ENCODE measurements at regions not wholly inside any gene's neighbourhood (a gene's known extent, or its start where the extent isn't known, plus 50 kb on each side); places are given as distances from the start of the nearest gene placed in this dataset.

GRCh38 chr20:55745840-55746239 is 259.5 kb downstream of the CBLN4 start:
- H3K4me1 ChIP-seq (ENCODE audit: insufficient read depth) = no peaks in the 10 kb centered on the region
- no peak for ATAC-seq
- H3K79me2 ChIP-seq (replicated peaks; ENCODE audit: insufficient read depth) = no peaks in the 10 kb centered on the region
- H3K9me2 ChIP-seq (ENCODE audit: insufficient read depth) = no peaks in the 10 kb centered on the region
- no peak overlapping the region for H2AFZ ChIP-seq
- Mint-ChIP-seq H3K9me3 (peaks cover 92% of the 10 kb centered on the region), H3K4me1 (no peaks in the 10 kb centered on the region), H3K27me3 (ENCODE audit: insufficient read depth, low read depth, poor library complexity) (no peaks in the 10 kb centered on the region), H3K36me3 (ENCODE audit: low read depth) (peaks cover 28% of the 10 kb centered on the region), H3K27ac (no peak overlapping the region), H3K4me3 (no peak overlapping the region)
- H3K27ac ChIP-seq (ENCODE audit: low read depth) = no peak overlapping the region
- TF ChIP-seq CREB1 (CRISPR knock-in tag; IDR thresholded peaks at IDR 0.05; ENCODE audit: low read depth) = no peak
- TF ChIP-seq JUNB (IDR thresholded peaks at IDR 0.05; ENCODE audit: unreplicated experiment) = no peak
- TF ChIP-seq POLR2AphosphoS5 (IDR thresholded peaks at IDR 0.05; ENCODE audit: low read depth) = no peak
- TF ChIP-seq ZNF114 (CRISPR knock-in tag; IDR thresholded peaks at IDR 0.05) = no peak
- no peak for TF ChIP-seq EZH2 (IDR thresholded peaks at IDR 0.05; ENCODE audit: low read depth, unreplicated experiment)
- no peak for TF ChIP-seq STAT1 (IDR thresholded peaks at IDR 0.05; ENCODE audit: unreplicated experiment)
- TF ChIP-seq EZH2phosphoT487 (IDR thresholded peaks at IDR 0.05; ENCODE audit: unreplicated experiment) = no peak
- TF ChIP-seq, protein P1, sequence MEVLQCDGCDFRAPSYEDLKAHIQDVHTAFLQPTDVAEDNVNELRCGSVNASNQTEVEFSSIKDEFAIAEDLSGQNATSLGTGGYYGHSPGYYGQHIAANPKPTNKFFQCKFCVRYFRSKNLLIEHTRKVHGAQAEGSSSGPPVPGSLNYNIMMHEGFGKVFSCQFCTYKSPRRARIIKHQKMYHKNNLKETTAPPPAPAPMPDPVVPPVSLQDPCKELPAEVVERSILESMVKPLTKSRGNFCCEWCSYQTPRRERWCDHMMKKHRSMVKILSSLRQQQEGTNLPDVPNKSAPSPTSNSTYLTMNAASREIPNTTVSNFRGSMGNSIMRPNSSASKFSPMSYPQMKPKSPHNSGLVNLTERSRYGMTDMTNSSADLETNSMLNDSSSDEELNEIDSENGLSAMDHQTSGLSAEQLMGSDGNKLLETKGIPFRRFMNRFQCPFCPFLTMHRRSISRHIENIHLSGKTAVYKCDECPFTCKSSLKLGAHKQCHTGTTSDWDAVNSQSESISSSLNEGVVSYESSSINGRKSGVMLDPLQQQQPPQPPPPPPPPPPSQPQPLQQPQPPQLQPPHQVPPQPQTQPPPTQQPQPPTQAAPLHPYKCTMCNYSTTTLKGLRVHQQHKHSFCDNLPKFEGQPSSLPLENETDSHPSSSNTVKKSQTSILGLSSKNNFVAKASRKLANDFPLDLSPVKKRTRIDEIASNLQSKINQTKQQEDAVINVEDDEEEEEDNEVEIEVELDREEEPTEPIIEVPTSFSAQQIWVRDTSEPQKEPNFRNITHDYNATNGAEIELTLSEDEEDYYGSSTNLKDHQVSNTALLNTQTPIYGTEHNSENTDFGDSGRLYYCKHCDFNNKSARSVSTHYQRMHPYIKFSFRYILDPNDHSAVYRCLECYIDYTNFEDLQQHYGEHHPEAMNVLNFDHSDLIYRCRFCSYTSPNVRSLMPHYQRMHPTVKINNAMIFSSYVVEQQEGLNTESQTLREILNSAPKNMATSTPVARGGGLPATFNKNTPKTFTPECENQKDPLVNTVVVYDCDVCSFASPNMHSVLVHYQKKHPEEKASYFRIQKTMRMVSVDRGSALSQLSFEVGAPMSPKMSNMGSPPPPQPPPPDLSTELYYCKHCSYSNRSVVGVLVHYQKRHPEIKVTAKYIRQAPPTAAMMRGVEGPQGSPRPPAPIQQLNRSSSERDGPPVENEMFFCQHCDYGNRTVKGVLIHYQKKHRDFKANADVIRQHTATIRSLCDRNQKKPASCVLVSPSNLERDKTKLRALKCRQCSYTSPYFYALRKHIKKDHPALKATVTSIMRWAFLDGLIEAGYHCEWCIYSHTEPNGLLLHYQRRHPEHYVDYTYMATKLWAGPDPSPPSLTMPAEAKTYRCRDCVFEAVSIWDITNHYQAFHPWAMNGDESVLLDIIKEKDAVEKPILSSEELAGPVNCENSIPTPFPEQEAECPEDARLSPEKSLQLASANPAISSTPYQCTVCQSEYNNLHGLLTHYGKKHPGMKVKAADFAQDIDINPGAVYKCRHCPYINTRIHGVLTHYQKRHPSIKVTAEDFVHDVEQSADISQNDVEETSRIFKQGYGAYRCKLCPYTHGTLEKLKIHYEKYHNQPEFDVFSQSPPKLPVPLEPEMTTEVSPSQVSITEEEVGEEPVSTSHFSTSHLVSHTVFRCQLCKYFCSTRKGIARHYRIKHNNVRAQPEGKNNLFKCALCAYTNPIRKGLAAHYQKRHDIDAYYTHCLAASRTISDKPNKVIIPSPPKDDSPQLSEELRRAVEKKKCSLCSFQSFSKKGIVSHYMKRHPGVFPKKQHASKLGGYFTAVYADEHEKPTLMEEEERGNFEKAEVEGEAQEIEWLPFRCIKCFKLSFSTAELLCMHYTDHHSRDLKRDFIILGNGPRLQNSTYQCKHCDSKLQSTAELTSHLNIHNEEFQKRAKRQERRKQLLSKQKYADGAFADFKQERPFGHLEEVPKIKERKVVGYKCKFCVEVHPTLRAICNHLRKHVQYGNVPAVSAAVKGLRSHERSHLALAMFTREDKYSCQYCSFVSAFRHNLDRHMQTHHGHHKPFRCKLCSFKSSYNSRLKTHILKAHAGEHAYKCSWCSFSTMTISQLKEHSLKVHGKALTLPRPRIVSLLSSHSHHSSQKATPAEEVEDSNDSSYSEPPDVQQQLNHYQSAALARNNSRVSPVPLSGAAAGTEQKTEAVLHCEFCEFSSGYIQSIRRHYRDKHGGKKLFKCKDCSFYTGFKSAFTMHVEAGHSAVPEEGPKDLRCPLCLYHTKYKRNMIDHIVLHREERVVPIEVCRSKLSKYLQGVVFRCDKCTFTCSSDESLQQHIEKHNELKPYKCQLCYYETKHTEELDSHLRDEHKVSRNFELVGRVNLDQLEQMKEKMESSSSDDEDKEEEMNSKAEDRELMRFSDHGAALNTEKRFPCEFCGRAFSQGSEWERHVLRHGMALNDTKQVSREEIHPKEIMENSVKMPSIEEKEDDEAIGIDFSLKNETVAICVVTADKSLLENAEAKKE (CRISPR knock-in tag; IDR thresholded peaks at IDR 0.05) = no peak
- TF ChIP-seq NANOG (IDR thresholded peaks at IDR 0.05; ENCODE audit: borderline replicate concordance) = no peak
- no peak for TF ChIP-seq ZNF331 (CRISPR knock-in tag; IDR thresholded peaks at IDR 0.05; ENCODE audit: low read depth)
- no peak for TF ChIP-seq CTCF (conservative IDR thresholded peaks at IDR 0.05; ENCODE audit: low read depth in 2 of 2)
- no peak for TF ChIP-seq REST (IDR thresholded peaks at IDR 0.05; ENCODE audit: unreplicated experiment)
- TF ChIP-seq ETS1 (IDR thresholded peaks at IDR 0.05) = no peak
- H3K27me3 ChIP-seq (ENCODE audit: insufficient read depth) = no peaks in the 10 kb centered on the region
- DNase-seq (ENCODE audit: low spot score) = no peak
- no peaks in the 10 kb centered on the region for H4K20me1 ChIP-seq (replicated peaks; ENCODE audit: insufficient read depth)
- no peak overlapping the region for H3K4me2 ChIP-seq
- H3K36me3 ChIP-seq (ENCODE audit: insufficient read depth) = no peaks in the 10 kb centered on the region; the same call in none of the 2 replicates
- H3K4me3 ChIP-seq = no peak overlapping the region
- no peaks in the 10 kb centered on the region for H3F3A ChIP-seq (replicated peaks; ENCODE audit: low read depth)

Measured in GM23338 (cell line).